ENCODE measurements at regions not wholly inside any gene's neighbourhood (a gene's known extent, or its start where the extent isn't known, plus 50 kb on each side); places are given as distances from the start of the nearest gene placed in this dataset.

DNA sequence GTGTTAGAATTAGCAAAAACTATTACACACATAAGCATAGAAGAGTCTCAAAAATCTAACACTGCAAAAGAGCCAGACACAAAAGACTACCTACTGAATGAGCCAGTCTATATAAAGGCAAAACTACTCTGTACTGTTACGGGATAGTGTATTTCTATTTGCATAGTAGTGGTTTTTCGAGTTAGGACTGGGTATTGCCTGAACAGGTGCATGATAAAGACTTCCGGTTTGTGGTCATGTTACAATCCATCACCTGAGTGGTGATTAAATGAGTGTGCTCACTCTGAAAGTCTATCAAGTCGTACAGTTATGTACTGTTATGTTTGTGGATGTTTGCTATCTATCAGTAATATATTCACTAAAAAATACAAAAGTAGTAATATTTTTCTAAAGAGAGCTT, 523.3 kb upstream of the SYT4 start:
- TF ChIP-seq, protein P1, sequence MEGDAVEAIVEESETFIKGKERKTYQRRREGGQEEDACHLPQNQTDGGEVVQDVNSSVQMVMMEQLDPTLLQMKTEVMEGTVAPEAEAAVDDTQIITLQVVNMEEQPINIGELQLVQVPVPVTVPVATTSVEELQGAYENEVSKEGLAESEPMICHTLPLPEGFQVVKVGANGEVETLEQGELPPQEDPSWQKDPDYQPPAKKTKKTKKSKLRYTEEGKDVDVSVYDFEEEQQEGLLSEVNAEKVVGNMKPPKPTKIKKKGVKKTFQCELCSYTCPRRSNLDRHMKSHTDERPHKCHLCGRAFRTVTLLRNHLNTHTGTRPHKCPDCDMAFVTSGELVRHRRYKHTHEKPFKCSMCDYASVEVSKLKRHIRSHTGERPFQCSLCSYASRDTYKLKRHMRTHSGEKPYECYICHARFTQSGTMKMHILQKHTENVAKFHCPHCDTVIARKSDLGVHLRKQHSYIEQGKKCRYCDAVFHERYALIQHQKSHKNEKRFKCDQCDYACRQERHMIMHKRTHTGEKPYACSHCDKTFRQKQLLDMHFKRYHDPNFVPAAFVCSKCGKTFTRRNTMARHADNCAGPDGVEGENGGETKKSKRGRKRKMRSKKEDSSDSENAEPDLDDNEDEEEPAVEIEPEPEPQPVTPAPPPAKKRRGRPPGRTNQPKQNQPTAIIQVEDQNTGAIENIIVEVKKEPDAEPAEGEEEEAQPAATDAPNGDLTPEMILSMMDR (IDR thresholded peaks at IDR 0.05 in 4 of 5, conservative IDR thresholded peaks at IDR 0.05 in 1 of 5), result no peak
- TF ChIP-seq POLR2A (IDR thresholded peaks at IDR 0.05), result no peak
